22Rv1 (cell line): ENCODE measurements at regions not wholly inside any gene's neighbourhood (a gene's known extent, or its start where the extent isn't known, plus 50 kb on each side); places are given as distances from the start of the nearest gene placed in this dataset.

Experiments used
- CTCF ChIP-seq: fragments of 450-650 bp; IDR thresholded peaks from 2 replicates; pipeline ENCODE4 v1.5.1; 2017; ENCODE audit warnings: mild to moderate bottlenecking
- ZFX ChIP-seq: fragments of 450-650 bp; IDR thresholded peaks from 2 replicates; pipeline ENCODE4 v1.6.1; 2017; ENCODE audit warnings: antibody characterized with exemption, borderline replicate concordance

GRCh38 chr10:130921911-130922440 is 389.5 kb downstream of the TCERG1L start:
- TF ChIP-seq ZFX = no peak
- no peak for TF ChIP-seq CTCF
